Hepatocyte (in vitro differentiated cells): ENCODE measurements at regions not wholly inside any gene's neighbourhood (a gene's known extent, or its start where the extent isn't known, plus 50 kb on each side); places are given as distances from the start of the nearest gene placed in this dataset.

Experiments
- CTCF ChIP-seq: fragments of 200-600 bp; sonication (generic); IDR thresholded peaks from 2 replicates; pipeline ENCODE4 v1.5.1; 2016; ENCODE audit warnings: antibody characterized with exemption, mild to moderate bottlenecking; ENCODE audit not compliant: poor library complexity
- EZH2 ChIP-seq: fragments of 200-600 bp; sonication (generic); IDR thresholded peaks from 2 replicates; pipeline ENCODE4 v1.6.1; 2016; ENCODE audit warnings: antibody characterized with exemption, mild to moderate bottlenecking, borderline replicate concordance

DNA sequence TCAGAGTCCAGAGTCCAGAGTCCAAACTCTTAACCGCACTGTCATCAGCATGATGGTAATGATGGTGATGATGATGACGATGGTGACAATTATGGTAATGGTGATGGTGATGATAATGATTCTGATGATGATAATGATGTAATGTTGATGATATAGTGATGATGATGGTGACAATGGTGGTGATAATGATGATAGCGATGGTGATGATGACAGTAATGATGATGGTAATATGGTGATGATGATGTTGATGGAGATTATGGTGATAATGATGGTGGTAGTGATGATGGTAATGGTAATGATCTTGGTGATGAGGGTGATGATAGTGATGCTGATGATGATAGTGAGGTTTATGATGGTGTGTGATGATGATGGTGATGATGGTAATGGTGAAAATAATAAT lies 367.8 kb upstream of the CDH4 start:
- TF ChIP-seq CTCF (no peak), EZH2 (no peak)
